GM12864 (cell line): ENCODE measurements at regions not wholly inside any gene's neighbourhood (a gene's known extent, or its start where the extent isn't known, plus 50 kb on each side); places are given as distances from the start of the nearest gene placed in this dataset.

Source experiments
- DNase-seq: peaks from one replicate; pipeline ENCODE4 v3.0.0-alpha.2; 2011; ENCODE audit warnings: low read depth
- H3K4me3 ChIP-seq: 2 replicates; pipeline ENCODE4 v1.5.1; 2011; ENCODE audit warnings: mild to moderate bottlenecking, low read depth, low read length, control low read depth
- CTCF ChIP-seq: IDR thresholded peaks from 2 replicates; pipeline ENCODE4 v1.5.1; 2011; ENCODE audit warnings: low read depth, mild to moderate bottlenecking, moderate library complexity, low read length, control low read depth, inconsistent platforms; ENCODE audit errors: missing control alignments

- no peak overlapping the region for H3K4me3 ChIP-seq
- no peak for TF ChIP-seq CTCF
- DNase-seq: no peak
Measured at GRCh38 chr3:161682715-161683114, 186.1 kb downstream of the OTOL1 start.

- H3K4me3 ChIP-seq: no peak overlapping the region
- TF ChIP-seq CTCF: no peak
- no peak for DNase-seq
Measured at GRCh38 chr3:161689584-161690298, 193.1 kb downstream of the OTOL1 start.

GRCh38 chr3:161690299-161690620, 193.7 kb downstream of the OTOL1 start:
- no peak for DNase-seq
- H3K4me3 ChIP-seq: no peak overlapping the region
- TF ChIP-seq CTCF: no peak

GRCh38 chr3:161691677-161692076, 195.1 kb downstream of the OTOL1 start:
- no peak for DNase-seq
- no peak for TF ChIP-seq CTCF
- no peak overlapping the region for H3K4me3 ChIP-seq

GRCh38 chr3:161694682-161695564, 198.3 kb downstream of the OTOL1 start:
- H3K4me3 ChIP-seq: no peak overlapping the region
- no peak for DNase-seq
- no peak for TF ChIP-seq CTCF

GRCh38 chr3:161695811-161696210, 199.2 kb downstream of the OTOL1 start:
- DNase-seq: no peak
- TF ChIP-seq CTCF: no peak
- H3K4me3 ChIP-seq: no peak overlapping the region
